ENCODE measurements at regions not wholly inside any gene's neighbourhood (a gene's known extent, or its start where the extent isn't known, plus 50 kb on each side); places are given as distances from the start of the nearest gene placed in this dataset.

DNA sequence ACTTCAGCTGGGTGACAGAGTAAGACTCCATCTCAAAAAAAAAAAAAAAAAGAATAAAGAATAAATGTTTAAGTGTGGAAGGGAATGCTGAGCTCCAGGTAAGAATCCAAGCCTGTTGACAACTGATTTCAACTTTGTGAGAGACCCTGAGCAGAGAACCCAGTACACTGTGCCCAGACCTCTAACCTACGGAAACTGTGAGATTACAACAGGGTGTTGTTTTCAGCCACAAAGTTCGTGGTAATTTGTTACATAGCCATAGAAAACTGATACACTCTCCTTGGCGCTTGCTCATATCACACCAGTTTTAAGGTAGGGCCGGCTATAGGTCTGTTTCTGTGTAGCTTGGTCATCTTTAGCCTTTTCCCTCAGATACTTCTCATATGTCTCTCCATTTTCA, 98.4 kb upstream of the PAPOLG start:
- no peak for DNase-seq (ENCODE audit: low read depth in 3 of 3)

GRCh38 chr2:60659026-60659425, 97.0 kb upstream of the PAPOLG start:
- DNase-seq (ENCODE audit: low read depth in 3 of 3), result no peak

GRCh38 chr2:60661073-60661738, 94.9 kb upstream of the PAPOLG start:
- no peak for DNase-seq (ENCODE audit: low read depth in 3 of 3)

DNA sequence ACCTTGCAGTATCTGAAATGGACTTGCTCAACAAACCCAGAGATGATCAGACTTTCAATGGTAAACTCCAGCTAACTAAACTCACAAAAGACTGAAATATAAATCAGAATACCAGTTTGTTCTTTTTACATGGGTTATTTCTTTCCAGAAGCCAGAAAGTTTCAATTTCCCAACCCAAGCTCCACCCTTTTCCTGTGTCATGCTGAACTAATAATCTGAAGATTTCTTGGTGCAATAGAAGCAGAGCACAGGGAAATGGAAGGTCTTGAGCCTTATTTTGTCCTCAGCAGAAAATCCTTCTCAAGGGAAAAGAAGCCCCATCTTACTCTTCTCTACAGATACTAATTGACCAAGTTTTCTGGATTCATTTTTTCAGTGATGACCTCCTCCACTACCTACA, 93.3 kb upstream of the PAPOLG start:
- DNase-seq (ENCODE audit: low read depth in 3 of 3), result no peak

GRCh38 chr2:60671966-60672365, 84.1 kb upstream of the PAPOLG start:
- no peak for DNase-seq (ENCODE audit: low read depth in 3 of 3)

GRCh38 chr2:60674524-60675165, 81.4 kb upstream of the PAPOLG start:
- DNase-seq (ENCODE audit: low read depth in 3 of 3), result peak; percentile 66 to 83 (median 68)

DNA sequence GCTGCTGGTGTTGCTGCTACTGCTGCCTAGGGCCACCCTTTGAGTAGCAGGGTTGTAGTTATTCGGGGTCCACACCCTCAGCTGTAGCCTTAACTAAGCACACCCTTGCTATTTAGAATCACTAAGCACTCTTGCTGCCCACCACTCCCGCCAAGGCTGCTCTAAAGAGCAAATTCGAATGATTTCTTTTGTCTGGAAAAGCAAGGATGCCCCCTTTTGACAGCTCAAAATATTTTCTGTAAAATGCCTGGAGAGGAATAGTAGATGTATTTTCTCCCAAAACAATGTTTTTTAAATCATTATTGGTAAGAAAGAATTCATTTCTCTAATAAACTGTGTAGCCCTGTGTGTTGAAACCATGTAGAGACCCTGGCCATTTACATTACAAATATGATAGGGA, 80.8 kb upstream of the PAPOLG start:
- no peak for DNase-seq (ENCODE audit: low read depth in 3 of 3)

- DNase-seq (ENCODE audit: low read depth in 3 of 3), result no peak
Measured at GRCh38 chr2:60676706-60677330, 79.2 kb upstream of the PAPOLG start.

GRCh38 chr2:60677356-60677755, 78.7 kb upstream of the PAPOLG start:
- no peak for DNase-seq (ENCODE audit: low read depth in 3 of 3)

- DNase-seq (ENCODE audit: low read depth in 3 of 3), result no peak
Measured at GRCh38 chr2:60678551-60678950, 77.5 kb upstream of the PAPOLG start.

DNA sequence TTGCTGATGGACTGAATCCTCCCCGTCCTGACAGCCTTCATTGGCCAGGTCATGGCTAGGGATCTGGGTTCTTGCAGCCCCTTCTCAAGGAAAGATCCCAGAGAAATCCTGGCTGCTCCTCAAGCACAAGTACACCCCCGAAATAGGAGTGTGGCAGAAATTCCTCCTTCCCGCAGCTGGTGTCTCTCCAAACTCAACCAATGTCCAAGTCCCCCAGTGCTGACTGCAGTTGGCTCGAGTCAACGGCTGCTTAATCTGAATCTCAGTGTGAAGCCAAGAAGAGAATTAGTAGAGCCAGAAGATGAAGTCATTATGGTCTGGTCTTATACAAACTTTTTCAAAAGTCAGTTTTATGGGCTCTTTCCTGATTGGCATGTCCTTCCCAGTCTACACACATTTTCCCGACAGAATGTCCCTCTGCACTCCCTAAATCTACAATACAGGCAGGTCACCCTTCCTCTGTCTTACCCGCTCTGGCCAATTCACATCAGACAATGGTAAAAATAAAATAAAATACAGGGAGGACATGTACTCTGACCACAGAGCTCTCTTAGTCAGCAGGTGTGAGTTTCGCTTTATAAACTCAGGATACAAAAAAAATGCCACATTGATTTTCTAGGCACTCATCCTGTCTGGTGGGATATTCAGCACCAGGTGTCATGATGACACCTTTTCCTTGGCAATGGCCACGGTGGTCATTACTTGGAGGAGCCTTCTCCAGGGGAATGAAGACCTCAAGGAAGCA, 76.9 kb upstream of the PAPOLG start:
- no peak for DNase-seq (ENCODE audit: low read depth in 3 of 3)

GRCh38 chr2:60693551-60693950, 62.5 kb upstream of the PAPOLG start:
- DNase-seq (ENCODE audit: low read depth in 3 of 3), result no peak

DNA sequence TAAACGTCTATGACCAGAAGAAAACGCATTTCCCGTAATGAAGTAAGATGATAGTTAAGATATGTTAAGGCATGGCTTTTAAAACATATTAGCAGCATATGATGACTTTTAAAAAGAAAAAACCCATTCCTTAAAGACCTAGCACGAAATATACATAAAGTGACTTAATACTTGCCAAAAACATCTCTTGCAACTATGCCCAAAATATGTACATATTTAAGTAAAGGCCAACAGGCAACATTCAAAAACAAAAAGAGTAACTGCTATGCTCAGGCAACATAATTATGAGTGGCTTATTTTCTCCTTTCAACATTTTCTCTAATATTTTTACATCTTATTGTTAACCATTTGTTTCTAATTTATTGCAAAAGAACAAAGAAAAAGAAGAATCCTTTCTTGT, 60.3 kb upstream of the PAPOLG start:
- DNase-seq (ENCODE audit: low read depth in 3 of 3), result no peak

- no peak for DNase-seq (ENCODE audit: low read depth in 3 of 3)
Measured at GRCh38 chr2:60699617-60700016, 56.5 kb upstream of the PAPOLG start.

DNA sequence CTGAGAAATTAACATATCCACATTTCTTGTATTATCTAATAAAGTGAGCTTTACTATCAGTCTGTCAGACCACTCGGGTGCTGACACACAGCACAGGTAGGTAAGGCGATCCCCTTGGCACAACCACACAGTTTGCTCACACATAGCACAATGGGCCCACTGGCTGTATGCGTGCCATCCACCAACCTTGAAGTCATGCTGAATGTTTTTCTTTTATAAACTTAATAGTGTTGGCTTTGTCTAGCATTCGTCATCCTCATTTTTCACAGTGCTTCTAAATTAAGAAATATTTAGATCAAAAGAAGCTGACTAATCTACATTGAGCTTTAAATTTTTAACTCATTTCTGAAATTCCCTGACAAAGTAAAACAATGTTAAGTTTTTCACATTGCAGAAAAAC, 50.0 kb upstream of the PAPOLG start:
- DNase-seq (ENCODE audit: low read depth in 3 of 3), result no peak
